Activated T-cell treated with anti-CD3 and anti-CD28 coated beads, Interleukin-2, amount 50 U/mL, for 72 hours (primary cell): ENCODE measurements at regions not wholly inside any gene's neighbourhood (a gene's known extent, or its start where the extent isn't known, plus 50 kb on each side); places are given as distances from the start of the nearest gene placed in this dataset.

Experiments
- ATAC-seq, 2 donors: fragments of 150-1000 bp; cut with Tn5 transposase; replicated peaks in 1 of 2; 2 replicates each; pipeline ENCODE4 v1.10.0; 2021; ENCODE audit warnings: moderate library complexity in 2 of 2, mild to moderate bottlenecking in 1 of 2
- DNase-seq, 2 donors: peaks; one replicate each; pipeline ENCODE4 v3.0.0; 2021 to 2022; ENCODE audit warnings: mixed read lengths in 1 of 2
- H3K27ac Mint-ChIP-seq: one replicate; pipeline ENCODE4 v1.8.0; 2022; ENCODE audit warnings: mild to moderate bottlenecking, moderate library complexity, mixed read lengths
- H3K27me3 Mint-ChIP-seq: one replicate; pipeline ENCODE4 v1.8.0; 2022; ENCODE audit warnings: low read depth, mixed read lengths
- H3K36me3 Mint-ChIP-seq, 2 donors: one replicate each; pipeline ENCODE4 v1.8.0; 2022; ENCODE audit warnings: mixed read lengths in 2 of 2, mild to moderate bottlenecking in 1 of 2; ENCODE audit not compliant: insufficient read depth in 2 of 2
- H3K4me1 Mint-ChIP-seq: one replicate; pipeline ENCODE4 v1.8.0; 2022; ENCODE audit warnings: low read depth, mixed read lengths
- H3K4me3 Mint-ChIP-seq, 2 donors: one replicate each; pipeline ENCODE4 v1.8.0; 2022; ENCODE audit warnings: mild to moderate bottlenecking in 2 of 2, mixed read lengths in 2 of 2, moderate library complexity in 2 of 2
- H3K9me3 Mint-ChIP-seq, 2 donors: one replicate each; pipeline ENCODE4 v1.8.0; 2022; ENCODE audit warnings: mixed read lengths in 2 of 2

- H3K36me3 Mint-ChIP-seq: no peaks in the 10 kb centered on the region
- peaks cover 3 to 9% of the 10 kb centered on the region in 2 donors for H3K9me3 Mint-ChIP-seq
- H3K27ac Mint-ChIP-seq: no peak overlapping the region
- H3K4me3 Mint-ChIP-seq: no peak overlapping the region
- DNase-seq (no peak), ATAC-seq (no peak)
- no peaks in the 10 kb centered on the region for H3K4me1 Mint-ChIP-seq
- H3K27me3 Mint-ChIP-seq: no peaks in the 10 kb centered on the region
These were observed 907.4 kb upstream of the AGA start for GRCh38 chr4:178349601-178350000.

- Mint-ChIP-seq H3K4me3 (no peak overlapping the region), H3K27ac (no peak overlapping the region), H3K36me3 (peaks cover 0 to 3% of the 10 kb centered on the region in 2 donors), H3K4me1 (no peaks in the 10 kb centered on the region), H3K27me3 (no peaks in the 10 kb centered on the region), H3K9me3 (peaks cover 6% of the 10 kb centered on the region in 2 donors)
- ATAC-seq (no peak), DNase-seq (no peak)
These were observed 908.9 kb upstream of the AGA start for GRCh38 chr4:178351185-178351584.

- DNase-seq: no peak
- no peak overlapping the region for H3K27ac Mint-ChIP-seq
- no peak for ATAC-seq
- H3K4me3 Mint-ChIP-seq: no peak overlapping the region
- H3K36me3 Mint-ChIP-seq: peaks cover 0 to 3% of the 10 kb centered on the region in 2 donors
- H3K27me3 Mint-ChIP-seq: no peaks in the 10 kb centered on the region
- peaks cover 6 to 13% of the 10 kb centered on the region in 2 donors for H3K9me3 Mint-ChIP-seq
- H3K4me1 Mint-ChIP-seq: no peaks in the 10 kb centered on the region
These were observed 914.5 kb upstream of the AGA start for GRCh38 chr4:178356725-178357124.

GRCh38 chr4:178385481-178385880 is 943.2 kb upstream of the AGA start:
- Mint-ChIP-seq H3K36me3 (no peaks in the 10 kb centered on the region), H3K9me3 (peaks cover 8 to 11% of the 10 kb centered on the region in 2 donors), H3K27ac (no peak overlapping the region), H3K4me1 (no peaks in the 10 kb centered on the region), H3K4me3 (no peak overlapping the region), H3K27me3 (no peaks in the 10 kb centered on the region)
- ATAC-seq: no peak
- no peak for DNase-seq

GRCh38 chr4:178387756-178388155 is 945.5 kb upstream of the AGA start:
- Mint-ChIP-seq H3K36me3 (no peaks in the 10 kb centered on the region), H3K9me3 (peaks cover 8 to 11% of the 10 kb centered on the region in 2 donors), H3K4me3 (no peak overlapping the region), H3K27ac (no peak overlapping the region), H3K4me1 (no peaks in the 10 kb centered on the region), H3K27me3 (no peaks in the 10 kb centered on the region)
- ATAC-seq (no peak), DNase-seq (no peak)

GRCh38 chr4:178395798-178396197 is 953.6 kb upstream of the AGA start:
- DNase-seq (no peak), ATAC-seq (no peak)
- H3K4me3 Mint-ChIP-seq: no peak overlapping the region
- H3K9me3 Mint-ChIP-seq: peaks cover 0 to 5% of the 10 kb centered on the region in 2 donors
- no peak overlapping the region for H3K27ac Mint-ChIP-seq
- no peaks in the 10 kb centered on the region for H3K4me1 Mint-ChIP-seq
- H3K36me3 Mint-ChIP-seq: peaks cover 0 to 3% of the 10 kb centered on the region in 2 donors
- no peaks in the 10 kb centered on the region for H3K27me3 Mint-ChIP-seq

- peaks cover 0 to 2% of the 10 kb centered on the region in 2 donors for H3K9me3 Mint-ChIP-seq
- H3K4me1 Mint-ChIP-seq: no peaks in the 10 kb centered on the region
- H3K36me3 Mint-ChIP-seq: no peaks in the 10 kb centered on the region
- H3K4me3 Mint-ChIP-seq: no peak overlapping the region
- ATAC-seq (no peak), DNase-seq (no peak)
- H3K27me3 Mint-ChIP-seq: no peaks in the 10 kb centered on the region
- H3K27ac Mint-ChIP-seq: no peak overlapping the region
These were observed 970.2 kb upstream of the AGA start for GRCh38 chr4:178412455-178412854.

GRCh38 chr4:178414042-178414441 is 971.8 kb upstream of the AGA start:
- H3K27ac Mint-ChIP-seq: no peak overlapping the region
- H3K4me1 Mint-ChIP-seq: no peaks in the 10 kb centered on the region
- no peaks in the 10 kb centered on the region for H3K27me3 Mint-ChIP-seq
- peaks cover 0 to 3% of the 10 kb centered on the region in 2 donors for H3K9me3 Mint-ChIP-seq
- H3K4me3 Mint-ChIP-seq: no peak overlapping the region
- ATAC-seq: no peak
- H3K36me3 Mint-ChIP-seq: no peaks in the 10 kb centered on the region
- DNase-seq: no peak

GRCh38 chr4:178414881-178415446 is 972.7 kb upstream of the AGA start:
- H3K4me1 Mint-ChIP-seq: no peaks in the 10 kb centered on the region
- ATAC-seq: no peak
- no peaks in the 10 kb centered on the region for H3K27me3 Mint-ChIP-seq
- peaks cover 2 to 7% of the 10 kb centered on the region in 2 donors for H3K9me3 Mint-ChIP-seq
- no peak overlapping the region for H3K4me3 Mint-ChIP-seq
- no peak overlapping the region for H3K27ac Mint-ChIP-seq
- DNase-seq: no peak
- no peaks in the 10 kb centered on the region for H3K36me3 Mint-ChIP-seq

- Mint-ChIP-seq H3K27me3 (no peaks in the 10 kb centered on the region), H3K27ac (no peak overlapping the region), H3K36me3 (no peaks in the 10 kb centered on the region), H3K4me3 (no peak overlapping the region), H3K9me3 (peaks cover 2 to 7% of the 10 kb centered on the region in 2 donors), H3K4me1 (no peaks in the 10 kb centered on the region)
- DNase-seq (no peak), ATAC-seq (no peak)
These were observed 973.7 kb upstream of the AGA start for GRCh38 chr4:178415925-178416324.

GRCh38 chr4:178423366-178423765 is 981.1 kb upstream of the AGA start:
- Mint-ChIP-seq H3K4me1 (no peaks in the 10 kb centered on the region), H3K36me3 (peaks cover 0 to 1% of the 10 kb centered on the region in 2 donors), H3K4me3 (no peak overlapping the region), H3K27ac (no peak overlapping the region), H3K27me3 (no peaks in the 10 kb centered on the region), H3K9me3 (peaks cover 6 to 8% of the 10 kb centered on the region in 2 donors)
- ATAC-seq (no peak), DNase-seq (no peak)

GRCh38 chr4:178426871-178427270 is 984.6 kb upstream of the AGA start:
- DNase-seq (no peak), ATAC-seq (no peak)
- no peak overlapping the region for H3K4me3 Mint-ChIP-seq
- H3K27me3 Mint-ChIP-seq: no peaks in the 10 kb centered on the region
- H3K9me3 Mint-ChIP-seq: peaks cover 4% of the 10 kb centered on the region in 2 donors
- H3K36me3 Mint-ChIP-seq: peaks cover 0 to 1% of the 10 kb centered on the region in 2 donors
- H3K4me1 Mint-ChIP-seq: no peaks in the 10 kb centered on the region
- H3K27ac Mint-ChIP-seq: no peak overlapping the region

GRCh38 chr4:178427663-178428062 is 985.4 kb upstream of the AGA start:
- H3K27ac Mint-ChIP-seq: no peak overlapping the region
- DNase-seq: no peak
- peaks cover 4% of the 10 kb centered on the region in 2 donors for H3K9me3 Mint-ChIP-seq
- H3K4me1 Mint-ChIP-seq: no peaks in the 10 kb centered on the region
- no peaks in the 10 kb centered on the region for H3K27me3 Mint-ChIP-seq
- H3K36me3 Mint-ChIP-seq: no peaks in the 10 kb centered on the region
- H3K4me3 Mint-ChIP-seq: no peak overlapping the region
- no peak for ATAC-seq

GRCh38 chr4:178448372-178449035 is 1006.3 kb upstream of the AGA start:
- Mint-ChIP-seq H3K4me3 (no peak overlapping the region), H3K36me3 (peaks cover 0 to 2% of the 10 kb centered on the region in 2 donors), H3K9me3 (peaks cover 2 to 3% of the 10 kb centered on the region in 2 donors), H3K27ac (no peak overlapping the region), H3K27me3 (no peaks in the 10 kb centered on the region), H3K4me1 (no peaks in the 10 kb centered on the region)
- DNase-seq (no peak), ATAC-seq (no peak)
